Dedifferentiated amniotic fluid mesenchymal stem cell (primary cell): ENCODE measurements at regions not wholly inside any gene's neighbourhood (a gene's known extent, or its start where the extent isn't known, plus 50 kb on each side); places are given as distances from the start of the nearest gene placed in this dataset.
A peak's percentile ranks its signal among the peaks of the same experiment; 100 is the strongest.

Experiments used
- DNase-seq: peaks from one replicate; pipeline ENCODE4 v3.0.0-alpha.2; 2016; ENCODE audit errors: extremely low spot score

DNA sequence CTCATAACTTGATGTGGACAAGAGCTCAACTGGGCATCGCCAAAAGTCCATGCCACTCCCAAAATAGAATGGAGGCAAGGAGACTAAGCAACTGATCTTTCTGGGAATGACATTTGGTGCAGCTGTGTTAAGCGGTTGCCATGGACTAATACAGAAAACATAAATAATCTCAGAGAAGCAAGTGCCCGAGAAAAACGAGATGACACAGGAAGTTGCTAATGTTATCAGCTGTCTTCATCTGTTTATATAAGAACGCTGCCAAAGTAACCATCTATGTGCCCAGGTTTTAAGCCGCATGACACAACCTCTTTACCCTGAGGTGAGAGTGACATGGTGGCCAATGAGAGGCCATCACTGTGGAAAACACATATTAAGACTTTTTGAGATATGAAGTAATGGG lies 54.9 kb upstream of the SACS start:
- no peak for DNase-seq

DNA sequence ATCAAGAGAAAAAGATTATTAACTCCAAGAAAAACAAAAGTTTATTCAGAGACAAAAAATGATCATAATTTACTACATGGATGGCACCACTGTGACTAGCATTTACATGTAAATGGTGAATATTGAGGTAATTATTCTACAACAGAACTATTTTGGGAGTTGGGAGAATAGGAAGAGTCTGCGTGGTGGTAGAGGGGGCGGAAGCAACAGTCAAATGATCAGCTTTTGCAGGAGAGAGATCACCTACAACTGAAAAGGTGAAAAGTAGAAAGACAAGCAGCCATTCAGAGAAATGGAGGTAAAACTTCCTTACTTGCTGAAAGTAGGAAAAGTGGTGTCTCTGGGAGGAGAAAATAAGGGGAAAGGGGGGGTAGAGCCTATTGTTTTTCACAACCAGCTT lies 62.8 kb upstream of the SACS start:
- DNase-seq: no peak

DNA sequence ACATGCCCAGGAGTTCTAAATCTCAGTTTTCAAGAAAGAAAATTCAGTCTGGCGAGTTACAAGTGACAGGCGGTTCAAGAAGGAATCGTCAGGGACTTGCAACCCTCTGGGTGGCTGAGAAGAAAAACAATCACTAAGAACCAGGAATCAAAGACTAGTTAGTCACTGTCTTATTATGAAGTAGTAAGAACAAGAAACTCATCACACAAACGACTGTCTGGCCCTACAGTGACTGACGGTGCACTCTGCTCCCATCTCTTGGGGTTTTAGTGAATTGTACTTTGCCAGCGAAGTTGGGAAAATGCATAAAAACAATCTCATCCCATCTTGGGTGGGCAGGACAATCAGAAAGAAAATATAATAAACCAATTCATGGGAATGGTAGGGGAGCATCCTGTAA lies 63.7 kb upstream of the SACS start:
- no peak for DNase-seq

DNA sequence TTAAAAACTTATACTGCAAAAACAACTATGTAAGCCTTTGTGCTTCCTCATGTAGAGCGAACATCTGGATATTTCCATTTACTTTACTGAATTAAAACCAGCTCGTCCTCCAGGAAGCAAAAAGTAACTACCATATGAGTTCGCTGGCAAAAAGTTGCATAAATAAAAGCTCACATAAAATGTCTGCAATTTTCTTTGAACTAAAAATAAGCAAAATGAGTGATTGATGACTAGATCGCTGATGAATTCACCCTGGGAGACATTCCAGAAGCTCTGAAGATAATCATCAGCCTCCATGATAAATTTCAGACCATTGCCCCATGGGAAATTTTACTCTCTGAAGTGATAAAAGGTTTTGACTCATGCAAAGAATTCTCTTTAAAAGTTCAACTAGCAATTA lies 67.3 kb upstream of the SACS start:
- peak; percentile 54 for DNase-seq

DNA sequence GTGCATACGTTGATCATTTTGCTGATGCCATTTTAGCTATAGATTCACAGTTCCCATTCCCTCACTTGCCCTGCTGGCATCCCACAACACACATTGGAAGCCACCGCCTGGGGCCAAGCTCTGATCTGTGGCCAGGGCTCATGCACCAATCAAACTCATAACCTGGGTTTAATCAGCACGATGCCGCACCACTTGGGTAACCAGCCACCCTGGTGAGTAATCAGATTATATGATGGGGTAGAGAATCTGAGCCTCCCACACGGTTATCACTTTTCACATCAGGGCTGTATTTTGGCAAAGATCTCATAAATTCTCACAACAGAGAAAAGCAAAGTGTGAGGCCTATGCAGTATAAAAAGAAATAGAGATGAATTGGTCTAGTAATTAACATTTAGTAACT lies 66.0 kb upstream of the TNFRSF19 start:
- DNase-seq: no peak

DNA sequence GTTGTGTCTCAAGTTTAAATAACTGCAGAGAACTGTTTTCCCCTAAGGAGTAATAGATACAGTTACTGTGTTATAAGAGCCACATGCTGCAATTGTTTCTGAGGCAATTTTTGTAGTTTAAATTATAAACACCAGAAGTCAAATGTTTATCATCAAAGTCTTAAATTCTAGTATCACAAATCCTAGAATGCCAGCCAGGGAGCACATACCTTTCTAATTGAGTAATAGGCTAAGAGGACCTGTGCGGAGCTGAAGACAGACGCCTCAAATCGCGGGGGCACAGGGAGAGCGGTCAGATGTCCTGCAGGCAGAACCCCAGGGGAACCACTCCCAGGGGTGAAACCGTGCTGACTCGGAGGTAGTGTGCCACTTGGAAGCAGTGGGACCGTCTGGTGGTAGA lies 65.2 kb upstream of the TNFRSF19 start:
- DNase-seq: peak; percentile 43

DNA sequence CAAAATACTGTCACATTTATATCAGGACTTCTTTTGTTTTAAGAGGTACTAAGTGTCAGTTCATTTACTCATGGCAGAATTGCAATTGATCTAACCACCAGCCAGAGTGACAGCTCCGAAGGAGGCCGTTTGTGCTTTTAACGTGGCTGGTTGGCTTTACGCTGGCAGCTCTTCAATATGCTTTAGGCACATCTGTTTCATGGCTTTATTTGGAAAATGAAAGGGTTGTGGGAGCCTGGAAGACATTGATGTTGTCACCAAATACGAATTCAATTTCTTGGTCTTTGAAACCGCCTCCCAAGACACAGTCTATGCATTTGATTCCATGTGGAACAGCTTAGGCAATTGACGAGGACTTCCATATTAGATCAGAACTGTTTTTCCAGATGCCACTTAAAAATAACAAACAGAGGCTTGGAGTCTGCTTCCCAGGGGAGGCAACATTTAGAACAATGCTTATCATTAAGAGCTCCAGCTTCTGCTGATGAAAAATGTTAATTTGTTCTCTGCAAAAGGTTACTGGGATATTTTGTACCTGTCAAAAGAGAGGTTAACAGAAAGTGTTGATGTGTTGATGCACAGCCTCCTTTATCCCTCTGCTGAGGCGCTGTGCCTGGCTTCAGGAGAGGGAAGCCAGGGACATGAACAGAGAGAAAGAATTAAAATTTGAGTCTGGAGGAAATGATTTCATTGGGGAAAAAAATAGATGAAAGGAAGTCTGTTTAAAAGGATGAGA lies 64.0 kb upstream of the TNFRSF19 start:
- DNase-seq: peak; percentile 33

DNA sequence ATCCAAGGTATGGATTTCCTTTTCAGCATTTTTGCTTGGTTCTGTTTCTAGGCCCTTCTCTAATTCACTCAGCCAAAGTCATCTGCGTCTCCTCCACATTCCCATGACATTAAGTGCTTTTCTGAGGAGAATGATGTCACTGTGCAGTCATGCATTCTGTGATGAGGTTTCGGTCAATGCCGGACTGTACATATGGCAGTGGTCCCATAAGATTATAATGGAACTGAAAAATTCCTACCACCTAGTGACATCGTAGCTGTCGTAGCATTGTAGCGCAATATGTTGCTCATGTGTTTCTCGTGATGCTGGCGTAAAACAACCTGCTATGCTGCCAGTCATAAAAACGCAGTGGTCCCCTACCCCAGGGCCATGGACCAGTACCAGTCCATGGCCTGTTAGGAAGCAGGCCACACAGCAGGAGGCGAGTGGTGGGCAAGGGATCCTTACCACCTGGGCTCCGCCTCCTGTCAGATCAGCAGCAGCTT lies 63.4 kb upstream of the TNFRSF19 start:
- DNase-seq: peak; percentile 75

DNA sequence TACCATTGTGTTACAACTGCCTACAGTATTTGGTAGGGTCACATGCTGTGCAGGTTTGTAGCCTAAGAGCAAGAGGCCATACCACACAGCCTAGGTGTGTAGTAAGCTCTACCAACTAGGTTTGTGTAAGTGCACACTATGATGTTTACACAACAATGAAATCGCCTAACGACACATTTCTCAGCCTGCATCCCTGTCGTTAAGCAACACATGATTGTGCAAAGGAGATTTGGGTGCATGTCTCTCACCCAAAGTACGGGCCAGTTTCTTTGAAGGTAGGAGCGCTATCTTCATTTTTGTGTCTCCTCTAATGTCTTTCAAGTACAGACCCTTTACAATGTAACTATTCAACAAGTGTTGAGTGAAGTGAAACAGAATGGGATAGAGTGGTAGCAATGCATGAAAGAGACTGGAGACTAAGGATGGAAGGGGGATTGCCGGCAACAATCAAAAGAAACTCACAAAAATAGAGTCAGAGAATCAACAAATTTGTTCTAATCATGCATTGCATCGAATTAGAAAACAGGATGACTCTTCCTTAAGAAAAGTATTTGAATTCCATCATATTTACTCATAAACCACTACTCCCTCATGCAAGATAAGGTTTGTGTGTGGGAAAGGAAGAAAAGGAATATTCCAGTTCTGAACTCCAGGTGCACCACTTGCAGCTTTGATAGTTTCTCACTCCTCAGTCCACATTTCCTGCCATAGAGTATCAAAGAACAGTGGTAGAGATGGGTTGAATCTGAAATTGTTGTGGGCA lies 60.2 kb upstream of the TNFRSF19 start:
- DNase-seq: peak; percentile 23

DNA sequence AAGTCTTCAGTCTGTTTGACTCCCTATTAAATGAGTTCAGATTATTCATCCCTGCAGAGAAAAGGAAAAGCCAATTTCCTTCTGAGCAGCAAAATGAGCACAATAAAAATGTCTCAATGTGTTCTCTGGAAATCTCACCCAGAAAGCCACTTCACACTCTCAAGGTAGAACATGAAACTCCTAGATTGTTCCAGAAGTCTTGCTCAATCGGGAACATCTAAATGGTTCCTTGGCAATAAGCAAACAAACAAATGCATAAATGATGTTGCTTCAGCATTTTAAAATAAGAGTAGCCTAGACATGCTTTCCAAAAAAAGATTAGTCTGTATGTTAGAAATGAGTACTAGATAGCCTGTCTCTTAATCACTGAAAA lies 59.7 kb upstream of the TNFRSF19 start:
- no peak for DNase-seq

DNA sequence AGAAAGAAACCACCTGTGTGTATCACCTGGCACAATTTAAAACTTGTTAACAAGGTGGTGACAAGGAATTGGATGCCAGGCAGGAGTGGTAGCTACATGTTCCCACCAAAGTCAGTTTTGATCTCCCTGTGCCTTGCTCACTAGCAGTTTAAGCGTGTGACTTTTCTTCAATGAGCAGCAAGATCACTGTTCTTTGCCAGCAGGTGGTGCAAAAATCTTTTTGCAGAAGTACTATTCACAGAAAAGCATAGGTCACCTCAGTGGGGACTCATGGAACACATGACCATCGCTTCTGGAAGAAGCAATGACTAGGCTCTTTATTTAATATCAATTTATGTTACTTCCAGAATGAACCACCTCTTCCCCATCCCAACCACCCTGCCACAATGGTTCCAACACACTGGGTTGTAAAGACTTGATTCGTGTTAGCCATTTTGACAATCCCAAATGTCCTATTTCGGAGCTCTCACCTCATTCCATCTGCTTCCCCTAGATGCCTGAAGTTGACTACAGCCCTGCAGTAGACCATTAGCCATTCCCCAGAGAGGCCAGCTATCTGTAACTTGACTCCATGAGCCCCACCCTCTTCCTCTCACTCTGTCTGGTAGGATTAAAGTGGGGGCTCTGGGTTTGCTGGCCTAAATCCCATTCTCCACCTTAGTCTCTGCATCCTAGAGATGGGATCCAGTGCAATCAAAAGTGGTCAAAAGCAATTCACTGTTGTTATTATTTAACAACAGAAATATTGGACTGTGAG lies 59.1 kb upstream of the TNFRSF19 start:
- no peak for DNase-seq

DNA sequence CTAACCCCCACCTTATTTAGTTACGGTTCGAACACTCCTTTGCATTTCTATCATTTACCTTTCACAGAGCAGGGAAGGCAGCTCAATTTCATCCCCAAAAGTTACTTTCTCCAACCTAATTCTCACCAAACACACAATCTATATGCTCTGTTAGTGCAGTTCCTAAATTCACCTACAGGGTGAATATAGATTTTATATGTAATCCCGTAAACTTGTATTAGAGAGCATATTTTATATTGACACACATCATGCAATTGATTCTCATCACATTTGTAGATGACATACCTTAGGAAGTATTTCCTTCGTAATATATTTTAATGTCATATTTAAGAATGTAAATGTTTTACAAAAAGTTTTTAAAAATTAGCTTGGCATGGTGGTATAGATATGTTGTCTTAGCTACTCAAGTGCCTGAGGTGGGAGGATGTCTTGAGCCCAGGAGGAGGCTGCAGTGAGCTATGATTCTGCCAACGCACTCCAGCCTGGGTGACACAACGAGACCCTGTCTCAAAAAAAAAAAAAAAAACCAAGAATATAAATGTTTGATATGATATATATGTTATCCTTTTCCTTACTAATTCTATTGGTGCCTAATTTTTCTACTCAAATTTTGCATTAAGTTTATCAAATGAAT lies 57.3 kb upstream of the TNFRSF19 start:
- DNase-seq: no peak

DNA sequence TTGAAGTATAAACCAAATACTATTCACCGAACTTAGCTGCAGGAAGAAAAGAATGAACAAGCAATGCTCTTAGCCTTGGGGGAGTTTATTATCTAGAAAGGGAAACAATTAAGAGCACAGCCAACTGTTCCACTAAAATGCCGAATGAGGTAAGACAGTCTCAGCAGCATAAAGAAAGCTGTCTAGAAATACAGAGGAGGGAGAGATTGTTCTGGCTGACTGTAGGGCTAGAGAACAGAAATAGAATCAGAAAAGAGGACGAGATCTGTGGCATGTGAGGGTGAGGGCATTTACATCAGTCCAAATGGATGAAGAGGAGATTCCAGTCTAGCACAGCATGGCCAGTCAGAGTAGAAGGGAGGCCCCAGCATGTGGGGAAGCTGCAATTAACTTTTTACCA lies 56.8 kb upstream of the TNFRSF19 start:
- DNase-seq: no peak

DNA sequence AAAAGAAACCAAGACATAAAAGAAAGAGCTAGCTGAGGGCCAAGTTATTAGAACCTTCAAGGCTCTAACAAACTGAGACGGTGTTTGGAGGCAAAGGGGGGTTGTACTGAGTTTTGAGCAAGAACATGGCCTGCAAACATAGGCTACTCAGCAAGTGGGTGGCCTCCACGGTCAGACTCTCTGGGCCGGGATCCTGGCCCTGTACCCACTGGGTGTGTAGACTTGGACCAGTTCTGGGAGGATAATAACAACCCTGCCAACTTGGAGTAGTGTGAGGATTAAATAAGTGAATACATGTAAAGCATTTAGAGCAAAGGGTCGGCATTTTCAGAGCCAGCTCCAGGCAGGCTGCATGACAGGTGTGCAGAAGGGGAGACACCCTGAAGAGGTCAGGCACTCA lies 56.1 kb upstream of the TNFRSF19 start:
- no peak for DNase-seq

DNA sequence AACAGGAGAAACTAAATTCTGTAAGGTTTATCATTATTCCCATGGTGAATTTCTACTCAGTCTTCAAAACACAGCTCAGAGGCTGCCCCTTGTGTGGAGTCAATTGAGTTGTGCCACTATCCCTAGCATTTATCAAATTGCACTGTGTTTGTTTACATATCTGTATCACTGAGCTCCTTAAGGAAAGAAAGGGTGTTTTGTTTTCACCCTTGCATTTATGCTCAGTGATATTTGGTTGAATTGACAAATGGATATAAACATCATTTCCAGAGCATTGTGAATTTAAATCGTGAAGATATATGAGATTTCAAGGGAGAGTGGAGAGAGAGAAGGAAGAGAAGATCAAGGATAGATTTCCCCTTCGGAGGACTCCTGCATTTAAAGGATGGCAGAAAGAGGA lies 55.1 kb upstream of the TNFRSF19 start:
- no peak for DNase-seq

DNA sequence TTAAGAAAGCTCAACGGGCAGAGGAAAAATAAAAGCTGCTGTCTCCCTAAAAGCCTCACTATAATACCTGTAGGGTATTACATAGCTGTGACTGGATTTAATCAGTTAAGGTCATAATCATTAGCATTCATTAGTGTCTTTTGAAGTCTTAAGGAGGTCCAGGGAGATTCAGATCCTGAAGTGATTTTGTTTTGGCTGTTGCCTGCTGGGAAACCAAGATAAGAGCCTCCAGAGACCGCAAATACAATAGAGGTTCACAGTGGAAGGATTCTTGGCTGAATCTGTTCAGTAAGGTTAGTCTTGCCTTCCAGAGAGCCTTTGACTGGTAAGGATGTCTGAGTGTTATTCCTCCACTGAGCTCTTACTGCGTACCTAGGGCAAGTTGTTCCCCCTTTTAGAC lies 54.0 kb upstream of the TNFRSF19 start:
- DNase-seq: no peak

DNA sequence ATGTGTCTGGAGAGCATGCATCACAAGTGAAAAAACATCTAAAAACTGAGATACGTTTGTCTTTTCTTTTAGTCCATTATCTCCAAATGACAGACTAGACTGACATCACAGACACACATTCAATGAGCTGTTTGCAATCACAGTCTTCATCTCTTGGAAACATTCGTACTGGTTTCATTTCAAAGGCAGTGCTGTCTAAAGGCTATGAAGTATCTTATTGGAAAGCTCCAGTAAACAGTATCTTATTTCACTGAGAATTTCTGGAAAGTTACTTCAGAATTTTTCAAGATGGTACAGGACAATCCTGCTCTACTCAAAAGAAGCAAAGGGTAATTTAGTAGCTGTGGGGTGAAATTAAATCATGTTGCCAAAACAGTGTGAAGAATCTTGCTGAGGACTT lies 53.5 kb upstream of the TNFRSF19 start:
- DNase-seq: no peak

DNA sequence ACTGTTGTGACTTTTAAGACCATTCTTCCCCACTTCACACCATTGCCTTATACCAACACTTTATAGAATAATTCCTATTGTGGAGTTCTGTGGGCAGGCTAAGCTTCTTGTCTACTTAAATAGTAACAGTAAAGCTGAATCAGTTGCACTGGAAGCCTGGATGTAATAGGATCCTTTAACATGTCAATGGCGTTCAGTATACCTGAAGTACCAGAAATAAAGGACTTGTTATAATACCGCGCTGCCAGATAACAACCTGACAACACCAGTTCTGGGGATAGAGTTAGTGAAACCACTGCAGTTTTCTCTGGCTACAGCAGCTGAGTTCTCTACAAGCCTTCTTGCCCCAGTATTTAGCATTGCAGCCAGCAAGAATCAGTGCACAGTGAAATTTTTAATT lies 52.0 kb upstream of the TNFRSF19 start:
- no peak for DNase-seq
